ENCODE measurements at regions not wholly inside any gene's neighbourhood (a gene's known extent, or its start where the extent isn't known, plus 50 kb on each side); places are given as distances from the start of the nearest gene placed in this dataset.

DNA sequence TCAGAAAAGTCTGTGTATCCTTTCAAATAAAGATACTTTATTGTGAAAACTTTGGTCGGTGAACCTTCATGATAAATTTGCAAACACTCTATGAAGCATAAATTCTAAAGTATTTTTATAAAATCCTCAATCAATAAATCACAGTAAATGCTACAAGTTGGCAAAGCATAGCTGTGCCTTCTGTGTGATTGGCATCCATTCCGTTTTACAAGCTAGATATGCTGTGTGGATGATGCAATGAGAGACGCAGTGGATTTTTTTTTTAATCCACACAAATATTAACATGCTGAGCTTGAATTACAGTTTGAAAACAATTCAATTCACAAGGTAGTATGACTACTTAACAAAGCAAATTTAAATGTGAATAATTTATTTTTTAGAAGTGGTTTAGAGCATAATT, 937.2 kb downstream of the ZPLD1 start:
- DNase-seq = no peak

DNA sequence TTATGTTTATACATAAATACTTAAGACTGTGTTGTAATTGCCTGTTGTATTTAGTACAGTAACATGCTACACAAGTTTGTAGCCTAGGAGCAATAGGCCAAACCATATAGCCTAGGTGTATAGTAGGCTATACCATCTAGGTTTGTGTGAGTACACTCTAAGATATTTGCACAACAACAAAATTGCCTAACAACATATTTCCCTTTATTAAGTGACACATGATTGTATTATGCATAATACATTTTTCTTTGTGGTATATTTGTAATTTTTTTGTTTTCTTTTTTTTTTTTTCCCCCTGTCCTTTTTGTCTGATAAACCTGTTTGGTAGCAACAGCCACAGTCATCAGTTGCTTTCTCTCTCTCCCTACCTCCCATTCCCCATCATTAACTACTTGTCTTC, 945.6 kb downstream of the ZPLD1 start:
- DNase-seq = no peak

DNA sequence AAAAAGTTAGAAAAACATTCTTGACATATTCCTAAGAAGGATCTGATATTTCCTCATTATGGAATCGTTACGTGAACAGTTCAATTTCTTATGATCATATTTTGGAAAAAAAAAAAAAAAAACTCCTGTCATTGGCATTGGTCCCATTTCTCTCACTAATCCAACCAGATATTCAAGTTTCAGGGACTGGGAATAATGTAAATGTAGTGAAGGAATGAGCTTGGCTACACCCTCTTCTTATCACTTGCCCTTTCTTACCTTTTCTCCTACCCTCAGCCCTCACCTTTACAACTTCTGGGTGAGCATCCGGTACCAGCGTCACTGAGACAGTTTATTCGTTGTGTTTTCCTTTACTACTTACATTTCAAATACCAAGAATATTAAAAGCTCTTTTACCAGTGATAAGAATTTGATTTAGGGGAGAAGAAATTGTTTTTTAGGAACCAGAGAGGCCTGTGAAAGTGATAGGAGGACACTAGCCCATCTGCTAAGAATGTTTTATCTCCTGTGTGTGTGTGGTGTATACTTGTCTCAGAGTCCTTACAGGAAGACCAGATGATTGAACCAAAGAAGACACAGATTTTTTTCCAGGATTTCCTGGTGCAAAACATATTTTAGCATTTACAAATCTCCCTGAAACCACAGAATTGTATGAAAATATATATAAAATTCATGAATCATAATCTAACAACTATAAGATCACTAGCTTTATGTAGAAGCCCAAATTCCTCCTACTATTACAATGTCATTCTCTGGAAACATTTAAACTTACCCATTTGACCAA, 946.7 kb downstream of the ZPLD1 start:
- no peak for DNase-seq

DNA sequence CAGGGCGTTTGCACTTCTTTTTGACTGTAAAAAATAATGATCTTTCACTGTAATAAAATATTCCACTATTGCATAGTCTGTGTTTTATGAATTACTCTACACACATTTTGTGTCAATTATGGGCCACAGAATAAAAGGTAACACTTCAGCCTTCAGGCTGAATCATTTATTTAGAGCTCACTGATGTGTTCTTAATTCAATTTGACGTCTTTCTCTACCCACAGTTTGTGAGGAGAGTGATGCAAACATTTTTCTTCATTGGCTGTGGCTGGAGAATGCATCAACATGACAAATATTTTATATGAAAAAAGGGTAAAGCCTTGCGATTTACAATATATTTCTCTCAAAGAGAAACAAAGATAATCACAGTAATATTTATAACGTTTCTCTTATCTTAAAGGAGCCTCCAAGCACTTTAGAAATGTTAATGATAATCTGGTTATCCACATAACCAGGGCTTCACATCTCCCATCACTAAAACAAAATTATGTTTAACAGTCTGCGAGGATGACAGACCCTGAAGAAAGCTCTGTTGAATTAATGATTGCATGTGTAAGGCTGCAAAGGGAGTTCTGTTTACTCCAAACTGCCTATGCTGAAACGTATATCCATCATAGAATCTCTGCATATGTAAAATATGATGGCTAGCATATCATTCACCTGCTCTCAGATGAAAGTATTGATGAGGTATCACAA, 951.3 kb downstream of the ZPLD1 start:
- DNase-seq = no peak

DNA sequence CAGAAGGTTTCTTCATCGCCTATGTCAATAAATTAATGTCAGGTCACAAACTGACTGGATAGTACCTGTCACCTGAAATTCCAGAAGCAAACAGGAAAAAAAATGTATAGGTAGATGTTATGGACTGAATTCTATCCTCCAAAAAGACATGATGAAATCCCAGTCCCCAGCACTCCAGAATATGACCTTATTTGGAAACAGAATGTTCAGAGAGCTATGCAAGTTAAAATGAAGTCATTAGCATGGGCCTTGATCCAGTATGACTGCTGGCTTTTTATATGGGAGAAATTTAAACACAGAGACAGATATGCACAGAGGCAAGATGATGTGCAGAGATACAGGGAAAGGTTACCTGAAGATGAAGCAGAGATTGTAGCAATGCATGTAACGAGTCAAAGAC, 953.4 kb downstream of the ZPLD1 start:
- no peak for DNase-seq

DNA sequence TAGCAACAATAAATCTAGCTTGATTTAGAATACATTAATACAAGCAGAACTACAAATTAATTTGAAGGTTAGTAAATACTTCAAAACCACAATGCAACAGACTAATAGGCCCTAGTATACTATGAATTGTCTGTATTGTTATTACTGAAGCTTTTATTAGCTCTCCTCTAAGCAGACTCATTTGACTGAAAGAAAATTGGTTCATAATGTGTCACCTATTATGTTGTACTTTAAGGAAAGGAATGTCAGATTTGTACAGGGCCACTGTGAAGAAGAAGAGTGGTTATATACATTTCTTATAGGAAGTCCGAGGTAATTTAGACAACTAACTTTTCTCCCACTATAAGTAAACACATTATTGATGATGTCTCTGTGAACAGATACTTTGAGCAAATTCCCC, 954.5 kb downstream of the ZPLD1 start:
- DNase-seq = no peak

DNA sequence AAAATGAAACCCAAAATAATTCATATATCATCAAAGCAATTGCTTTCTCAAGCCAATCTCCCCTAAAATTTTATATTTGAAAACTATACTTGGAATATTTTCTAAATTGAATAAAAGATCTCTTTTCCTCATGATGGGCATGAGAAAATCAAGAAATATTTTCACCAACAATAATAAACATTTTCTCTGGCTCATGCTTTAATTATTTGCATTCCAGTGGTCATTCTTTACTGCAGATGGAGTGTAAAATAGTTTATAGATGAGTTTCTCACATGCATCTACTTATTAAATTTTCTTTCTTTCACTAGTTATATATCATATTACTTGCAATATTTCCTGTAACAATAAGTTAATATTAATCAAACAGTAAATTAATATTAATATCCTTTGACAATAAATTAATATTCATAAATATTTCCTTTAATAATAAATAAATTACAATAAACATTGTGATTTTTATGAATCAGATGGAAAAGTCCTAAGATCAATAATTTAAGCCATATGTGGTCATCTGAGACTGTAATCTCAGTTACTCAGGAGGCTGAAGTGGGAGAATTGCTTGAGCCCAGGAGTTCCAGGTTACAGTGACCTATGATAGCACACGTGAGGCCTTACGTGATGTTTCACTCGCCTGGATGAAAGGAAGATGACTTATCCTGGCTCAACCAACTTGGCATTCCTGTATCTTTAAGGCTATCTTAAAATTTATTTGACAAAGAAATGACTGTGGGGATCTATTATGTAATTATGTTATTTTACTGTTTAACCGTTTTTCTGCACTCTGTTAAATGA, 958.8 kb downstream of the ZPLD1 start:
- no peak for DNase-seq

DNA sequence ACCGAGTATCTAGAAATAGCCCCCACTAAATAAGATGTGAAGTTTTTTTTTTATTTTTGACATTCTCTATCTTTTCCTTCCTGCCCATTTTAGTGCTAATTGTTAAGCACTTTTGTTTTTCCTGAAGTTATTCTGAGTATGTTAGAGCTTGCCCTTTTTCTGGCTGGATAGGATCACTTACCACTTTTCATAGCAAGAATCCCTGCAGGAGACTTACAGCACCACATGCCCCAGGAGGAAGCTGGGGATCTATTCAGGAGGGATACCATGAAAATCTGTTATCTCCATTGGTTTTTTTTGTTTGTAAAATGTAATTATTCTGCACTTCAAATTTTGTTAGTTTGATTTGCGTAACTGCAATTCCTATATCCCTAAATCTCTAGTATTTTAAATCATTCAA, 968.4 kb downstream of the ZPLD1 start:
- DNase-seq = no peak

DNA sequence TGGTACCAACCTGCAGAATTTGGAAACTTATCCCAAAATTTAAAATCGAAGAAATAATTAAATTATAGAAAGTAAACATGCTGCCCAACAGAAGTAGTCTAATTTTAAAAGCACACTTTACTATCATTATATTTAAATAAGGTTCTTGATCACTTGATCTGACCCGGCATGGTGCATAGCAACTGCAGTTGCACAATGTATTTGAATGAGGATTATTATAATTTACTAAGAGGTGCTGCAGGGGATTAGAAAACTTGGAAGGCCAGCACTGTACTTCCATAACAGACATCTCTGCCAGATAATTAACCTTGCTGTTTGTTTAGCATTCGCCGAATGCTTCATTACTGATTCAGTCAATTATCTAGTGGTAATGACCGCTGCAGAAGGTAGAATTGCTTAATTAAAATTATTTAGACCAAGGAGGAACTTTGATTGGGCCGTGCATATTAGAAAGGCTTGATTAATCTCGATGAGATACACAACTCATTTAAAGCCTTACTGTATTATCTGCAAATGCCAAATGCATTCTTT, 971.6 kb downstream of the ZPLD1 start:
- no peak for DNase-seq

DNA sequence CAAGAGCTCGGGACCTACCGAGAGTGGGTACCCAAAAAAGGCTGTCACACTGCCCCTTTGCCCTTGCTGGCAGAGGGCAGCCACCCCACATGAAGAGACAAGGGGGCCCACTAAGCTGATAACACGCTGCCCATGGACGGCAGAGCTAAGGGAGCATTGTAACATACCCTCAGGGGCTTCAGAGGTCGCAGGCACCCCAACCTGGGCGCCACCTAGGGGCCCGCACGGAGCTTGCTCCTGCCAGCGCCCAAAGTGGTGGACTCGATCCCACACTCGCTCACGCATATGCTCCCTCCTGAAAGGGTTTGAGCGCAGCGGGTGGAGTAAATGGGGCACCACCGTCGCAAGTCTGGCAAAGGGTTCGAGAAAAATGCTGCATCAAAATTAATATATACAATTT, 975.4 kb downstream of the ZPLD1 start:
- DNase-seq = no peak

DNA sequence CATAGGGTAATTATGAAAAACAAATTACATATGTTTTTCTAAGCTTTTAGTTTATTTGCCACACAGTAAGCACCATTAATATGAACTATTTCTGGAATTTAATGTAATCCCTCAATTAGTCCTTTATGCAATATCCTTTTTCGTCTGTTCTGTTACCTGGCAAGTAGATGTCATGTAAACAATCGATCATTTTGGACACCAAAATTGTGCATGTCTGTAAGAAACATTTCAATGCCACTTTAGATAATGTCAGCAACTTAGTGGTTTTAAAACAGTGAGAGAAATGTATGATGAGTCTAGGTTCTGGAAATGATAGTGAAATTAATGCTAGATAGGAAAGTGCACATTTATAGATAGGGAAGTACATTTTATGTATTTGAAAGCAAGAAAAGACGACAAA, 986.6 kb downstream of the ZPLD1 start:
- no peak for DNase-seq

DNA sequence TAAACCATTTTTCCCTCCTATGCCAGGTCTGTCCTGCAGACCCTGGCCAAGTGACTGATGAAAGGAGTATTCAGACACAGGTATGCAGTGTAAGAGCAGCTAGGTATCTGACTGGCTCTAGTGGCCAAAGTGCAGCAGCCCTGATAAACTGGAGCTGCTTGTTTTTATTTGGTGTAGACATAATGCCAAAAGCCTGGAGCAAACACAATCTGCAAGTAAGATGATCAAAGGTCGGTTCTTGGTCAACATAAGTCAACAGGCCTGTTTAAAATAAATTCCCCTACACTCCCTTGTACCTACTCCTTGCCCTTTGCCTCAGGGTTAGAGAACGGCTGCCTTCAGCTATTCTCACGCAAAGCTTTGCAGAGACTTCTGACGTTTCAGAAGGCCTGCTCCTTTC, 1003.1 kb downstream of the ZPLD1 start:
- DNase-seq = no peak

DNA sequence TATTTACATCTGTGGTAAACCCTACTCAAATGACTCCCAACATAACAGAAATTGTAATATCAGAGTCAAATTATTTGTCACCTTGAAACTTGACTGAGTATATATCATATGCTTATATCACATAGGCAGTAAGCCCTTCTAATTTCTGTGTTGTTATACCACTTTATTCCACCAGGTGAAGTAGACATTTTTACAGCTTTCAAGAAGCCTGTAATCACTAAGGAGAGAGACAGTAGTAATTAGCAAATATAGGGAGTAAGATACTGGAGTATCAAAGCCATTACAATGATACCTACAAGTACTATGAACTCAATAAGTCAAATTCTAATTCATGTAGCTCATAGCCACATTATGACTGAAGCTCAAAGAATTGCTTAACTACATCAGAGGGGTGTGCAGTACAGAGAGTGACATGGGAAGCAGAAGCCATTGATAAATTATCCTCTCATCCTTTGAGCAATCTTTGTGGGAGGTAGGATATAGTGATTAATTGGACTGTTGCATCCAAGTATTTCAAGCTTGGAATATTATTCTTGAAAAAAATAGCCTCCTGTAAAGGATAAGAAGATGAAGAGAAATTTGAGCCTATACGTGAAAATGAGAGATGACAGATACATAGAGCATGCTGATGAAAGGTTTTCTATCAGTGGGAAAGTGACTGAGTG, 1005.9 kb downstream of the ZPLD1 start:
- no peak for DNase-seq

DNA sequence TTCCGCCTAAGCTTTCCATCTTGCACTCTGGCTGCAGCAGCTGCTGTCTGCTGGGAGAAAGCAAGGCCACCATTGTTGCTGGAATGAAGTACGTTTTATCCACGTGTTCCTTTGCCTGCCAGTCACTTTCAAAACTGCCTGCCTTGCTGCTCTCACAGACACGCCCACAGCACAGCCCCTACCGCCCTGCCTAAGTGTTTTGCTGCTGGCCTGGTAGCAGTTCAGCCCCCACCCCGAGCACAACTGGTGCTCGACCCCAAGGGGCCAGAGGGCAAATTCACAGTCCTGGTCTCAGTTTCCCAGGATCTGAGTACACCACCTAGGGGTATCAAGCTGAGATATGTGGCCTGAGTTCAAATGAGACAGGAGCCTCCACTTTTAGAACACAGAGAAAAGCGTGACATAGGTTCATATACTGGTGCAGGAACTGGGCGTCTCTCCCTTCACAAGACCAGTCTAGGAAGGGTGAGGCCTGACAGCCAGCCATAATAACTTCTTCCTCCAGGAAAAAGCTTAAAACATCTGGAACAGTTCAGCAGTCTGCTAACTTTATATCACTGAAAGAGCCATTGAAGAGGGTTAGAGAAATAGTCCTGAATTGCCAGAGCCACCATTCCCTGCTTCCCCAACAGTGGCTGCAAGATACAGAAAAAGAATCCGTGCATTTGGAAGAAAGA, 1012.3 kb downstream of the ZPLD1 start:
- DNase-seq = no peak

DNA sequence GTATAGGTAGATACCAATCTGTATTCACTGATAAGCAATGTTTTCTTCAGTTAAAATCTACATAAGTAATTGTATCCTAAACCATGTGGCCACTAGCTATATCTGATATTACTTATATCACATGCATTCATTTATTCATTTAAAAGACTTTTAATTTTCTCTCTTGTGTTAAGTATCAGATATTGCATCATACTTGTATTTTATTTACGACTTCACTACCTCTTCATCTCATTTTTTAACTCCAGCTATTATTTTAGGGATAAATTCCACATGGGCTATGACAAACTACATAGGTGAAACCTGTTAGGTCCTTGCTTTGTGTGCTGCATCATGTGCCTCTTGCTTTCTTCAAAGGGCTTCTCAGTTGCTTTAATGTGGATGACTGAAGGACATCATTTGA, 1018.3 kb downstream of the ZPLD1 start:
- no peak for DNase-seq

DNA sequence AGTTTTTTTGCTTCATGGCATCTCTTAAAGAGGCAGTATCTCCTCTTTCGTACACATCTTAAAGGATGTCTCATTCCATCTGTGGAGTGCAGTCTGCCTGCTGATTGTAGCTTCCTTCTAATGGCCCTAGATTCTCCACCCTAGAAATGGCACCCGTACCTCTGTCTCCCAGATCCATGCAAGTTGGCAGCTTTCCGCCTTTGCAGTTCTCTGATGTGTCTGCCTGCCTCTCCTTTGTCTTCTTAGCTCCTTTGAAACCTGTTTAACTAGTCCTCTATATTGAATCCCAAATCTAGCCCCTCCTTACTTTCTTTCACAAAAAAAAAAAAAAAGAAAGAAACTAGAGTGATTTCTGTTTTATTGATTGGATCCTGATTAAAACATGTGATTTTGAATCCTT, 1025.0 kb downstream of the ZPLD1 start:
- no peak for DNase-seq

DNA sequence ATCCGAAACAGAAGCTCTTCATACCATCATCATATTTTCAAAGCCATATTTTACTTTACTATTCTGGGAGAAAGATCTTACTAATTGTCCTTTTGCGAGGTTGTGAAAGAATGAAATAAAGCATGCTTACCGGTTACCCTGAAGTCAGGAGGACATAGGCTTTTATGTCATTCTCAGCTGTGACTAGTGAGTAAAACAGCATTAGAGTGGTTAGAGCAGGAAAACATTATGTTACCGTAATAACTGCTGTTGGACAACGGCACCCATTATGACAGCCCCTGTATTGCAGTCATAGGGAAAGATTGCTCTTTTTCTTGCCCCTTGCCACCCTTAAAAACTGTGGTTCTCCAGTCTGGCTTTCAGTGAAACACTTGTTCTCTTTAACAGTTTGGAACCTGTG, 1035.7 kb downstream of the ZPLD1 start:
- no peak for DNase-seq

DNA sequence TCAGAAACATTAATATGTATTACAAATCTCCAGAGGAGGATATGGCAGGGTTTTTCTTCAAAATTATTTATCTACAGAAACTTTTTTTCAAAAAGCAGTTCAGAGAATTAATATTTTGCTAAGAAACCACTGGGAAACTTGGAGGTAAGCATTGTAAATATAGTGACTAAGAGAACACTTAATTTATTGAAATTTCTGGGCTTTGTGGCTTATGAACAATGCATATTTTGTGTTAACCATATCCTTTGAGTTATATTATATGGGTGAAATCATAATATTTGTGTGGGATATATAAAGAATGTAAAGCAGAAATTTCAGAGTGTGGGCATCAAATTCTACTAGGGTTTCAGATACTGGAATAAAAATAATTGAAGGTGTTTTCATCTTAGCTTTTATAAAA, 1059.2 kb downstream of the ZPLD1 start:
- DNase-seq = no peak

DNA sequence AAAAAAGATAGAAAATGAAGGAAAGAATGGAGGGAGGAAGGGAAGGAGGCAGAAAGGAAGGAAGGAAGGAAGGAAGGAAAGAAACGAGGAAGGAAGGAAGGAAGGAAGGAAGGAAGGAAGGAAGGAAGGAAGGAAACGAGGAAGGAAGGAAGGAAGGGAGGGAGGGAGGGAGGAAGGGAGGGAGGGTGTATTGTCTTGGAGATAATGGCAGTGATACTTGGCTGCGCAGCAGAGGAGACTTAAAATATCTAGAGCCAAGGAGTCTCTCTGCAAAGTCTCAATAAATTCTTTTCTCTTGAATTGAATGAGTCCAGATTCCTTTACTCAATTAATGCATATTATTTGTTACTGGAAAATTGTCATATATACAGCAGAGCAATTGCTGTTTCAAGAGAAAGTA, 1059.7 kb downstream of the ZPLD1 start:
- DNase-seq = no peak

DNA sequence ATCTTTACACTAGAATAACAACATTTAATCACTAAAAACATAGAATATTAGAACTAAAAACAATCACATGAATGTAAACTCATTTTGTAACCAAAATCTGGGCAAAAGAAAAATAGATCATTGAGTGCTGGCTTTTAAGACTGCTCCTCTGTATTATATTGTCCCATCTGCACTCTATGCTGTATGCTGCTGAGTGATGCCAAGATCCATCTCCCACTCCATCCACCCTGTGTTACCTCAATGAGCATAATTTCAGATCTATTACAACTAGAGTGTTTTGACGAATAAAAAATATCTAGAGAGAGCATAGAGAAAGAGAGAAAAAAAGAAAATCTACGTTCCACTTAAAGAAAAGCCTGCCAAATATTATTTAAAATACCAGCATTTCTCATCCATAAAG, 1060.4 kb downstream of the ZPLD1 start:
- DNase-seq = no peak

DNA sequence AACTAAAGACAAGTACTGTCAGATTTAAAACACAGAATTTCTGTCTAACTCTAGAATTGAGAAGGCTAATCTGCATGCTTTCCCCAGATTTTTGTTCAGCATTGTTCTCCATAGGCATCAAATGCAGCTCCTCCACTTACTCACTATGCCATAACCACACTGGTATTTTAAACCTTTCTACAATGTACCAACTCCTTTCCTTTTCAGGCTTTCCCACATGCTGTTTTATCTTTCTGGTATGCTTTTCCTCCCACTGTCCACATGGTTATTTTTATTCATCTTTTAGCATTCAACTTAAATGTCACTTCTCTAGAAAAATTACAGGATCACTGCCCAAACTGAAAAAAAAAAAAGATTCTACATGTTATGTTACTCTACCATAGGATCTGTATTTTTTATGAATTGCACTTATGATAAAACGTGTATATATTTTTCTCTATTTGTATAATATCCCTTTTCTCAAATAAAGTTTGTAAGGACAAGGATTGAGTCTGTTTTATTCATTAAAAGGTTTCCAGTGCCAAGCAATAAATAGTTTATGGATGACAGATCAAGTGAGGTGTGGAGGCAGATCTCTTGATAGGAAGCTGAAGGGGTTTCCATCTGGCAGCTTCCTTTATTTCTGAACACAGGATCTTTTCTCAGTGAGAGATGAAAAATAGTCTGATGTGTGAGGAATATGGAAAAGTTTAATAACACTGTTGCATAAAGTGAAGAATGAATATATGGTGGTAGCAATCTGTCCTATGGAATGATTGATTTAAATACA, 1064.5 kb downstream of the ZPLD1 start:
- DNase-seq = no peak
